GM21576 (cell line): ENCODE measurements at regions not wholly inside any gene's neighbourhood (a gene's known extent, or its start where the extent isn't known, plus 50 kb on each side); places are given as distances from the start of the nearest gene placed in this dataset.

Experiments
- ATAC-seq: cut with Tn5 transposase; IDR thresholded peaks from one replicate; pipeline ENCODE4 v1.9.1; 2021; ENCODE audit warnings: mild to moderate bottlenecking, moderate library complexity; ENCODE audit not compliant: unreplicated experiment

DNA sequence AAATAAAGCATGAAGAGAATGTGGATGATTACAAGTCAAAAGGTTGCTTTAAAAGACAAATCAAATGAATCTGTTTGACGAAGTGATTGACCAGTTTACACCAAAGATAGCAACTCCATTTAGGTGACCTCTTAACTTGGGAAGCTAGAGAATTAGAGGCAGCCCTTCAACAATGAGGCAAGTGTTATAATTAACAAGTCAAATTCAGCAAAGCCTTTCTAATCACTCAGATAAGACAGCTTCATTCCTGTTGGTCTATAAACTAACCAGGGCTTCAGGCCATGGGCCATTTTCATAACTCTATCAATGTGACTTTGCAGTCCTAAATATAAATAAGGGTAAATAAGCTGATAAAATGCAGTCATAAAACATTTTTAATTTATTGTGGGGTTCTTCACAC is 712.2 kb upstream of the SEMA6A start:
- no peak for ATAC-seq

DNA sequence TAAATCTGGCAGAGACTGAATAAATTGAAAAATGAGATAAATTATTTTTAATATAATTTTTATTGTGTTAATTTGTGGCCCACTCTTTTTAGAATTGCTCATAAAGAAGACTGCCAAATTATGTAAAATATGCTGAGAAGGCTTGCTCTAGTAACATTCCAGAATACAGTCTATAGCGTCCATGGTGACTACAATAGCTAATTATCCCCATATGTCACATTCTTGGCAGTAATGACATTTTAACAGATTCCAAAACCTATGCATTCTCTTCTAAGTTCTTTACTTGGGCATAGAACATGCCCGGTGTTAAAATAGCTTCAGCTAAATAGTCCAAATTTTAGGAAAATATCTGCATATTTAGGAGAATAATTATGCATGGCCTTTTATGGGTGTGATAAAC is 697.0 kb upstream of the SEMA6A start:
- ATAC-seq: no peak

DNA sequence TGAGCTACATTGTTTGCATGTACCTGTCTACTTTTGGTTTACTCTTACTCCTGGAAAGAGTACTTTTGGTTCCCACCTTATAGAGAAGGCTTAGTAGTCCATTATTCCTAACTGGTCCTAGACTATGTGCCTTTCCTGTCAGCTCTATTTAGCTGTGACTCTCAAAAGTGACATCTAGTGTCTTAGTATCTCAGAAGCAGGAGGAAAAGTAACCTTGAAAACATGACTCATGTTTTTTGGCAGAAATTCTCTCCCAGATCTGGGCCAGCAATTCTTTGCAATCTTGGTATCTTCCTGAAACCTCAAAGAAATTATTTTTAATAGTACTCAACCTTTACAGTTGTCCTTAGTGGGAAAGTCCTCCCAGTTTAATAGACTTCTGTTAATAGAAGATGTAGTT is 691.7 kb upstream of the SEMA6A start:
- no peak for ATAC-seq

DNA sequence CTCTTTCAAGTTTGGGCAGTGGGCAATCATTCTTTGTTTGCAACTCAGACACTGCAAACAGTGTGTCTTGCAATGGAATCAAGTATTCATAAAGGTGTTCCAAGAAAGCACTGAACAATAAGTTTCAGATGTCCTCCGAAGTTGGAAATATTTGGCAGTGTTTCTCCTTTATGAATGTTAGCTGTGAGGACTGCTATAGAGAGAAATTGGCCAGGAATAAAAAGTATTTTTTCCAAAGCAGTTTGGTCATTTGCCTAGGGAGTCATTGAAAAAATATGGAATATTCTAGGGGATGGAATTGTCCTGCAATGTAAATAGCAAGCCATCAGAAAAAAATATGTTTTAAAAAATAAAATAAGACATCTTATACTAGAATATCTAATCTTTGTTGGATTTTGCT is 688.6 kb upstream of the SEMA6A start:
- ATAC-seq: no peak

DNA sequence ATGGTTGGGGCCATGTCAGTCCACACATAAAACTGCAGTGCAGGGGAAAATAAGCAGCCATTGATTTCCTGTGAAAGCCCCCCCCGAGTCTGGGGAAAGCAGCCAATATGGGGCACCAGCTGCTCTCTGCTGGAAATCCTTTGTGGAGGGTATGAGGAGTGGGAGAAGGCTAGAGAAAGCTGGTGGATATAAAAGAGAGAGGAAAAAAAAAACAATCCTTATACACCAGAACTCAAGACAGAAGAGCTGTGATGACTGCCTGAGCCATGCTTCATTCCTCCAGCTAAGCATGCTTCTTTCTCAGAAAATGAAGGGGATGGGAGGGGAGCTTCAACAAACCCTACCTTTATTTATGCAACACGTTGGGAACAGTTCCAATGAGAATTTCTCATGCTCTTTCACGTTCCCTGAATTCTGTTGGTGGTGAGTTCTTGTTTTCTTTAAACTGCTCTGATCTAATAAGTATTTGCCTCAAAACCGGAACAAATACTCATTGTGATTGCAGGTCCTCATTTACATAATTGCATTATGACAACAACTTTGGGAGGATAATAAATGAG is 688.0 kb upstream of the SEMA6A start:
- ATAC-seq: no peak

DNA sequence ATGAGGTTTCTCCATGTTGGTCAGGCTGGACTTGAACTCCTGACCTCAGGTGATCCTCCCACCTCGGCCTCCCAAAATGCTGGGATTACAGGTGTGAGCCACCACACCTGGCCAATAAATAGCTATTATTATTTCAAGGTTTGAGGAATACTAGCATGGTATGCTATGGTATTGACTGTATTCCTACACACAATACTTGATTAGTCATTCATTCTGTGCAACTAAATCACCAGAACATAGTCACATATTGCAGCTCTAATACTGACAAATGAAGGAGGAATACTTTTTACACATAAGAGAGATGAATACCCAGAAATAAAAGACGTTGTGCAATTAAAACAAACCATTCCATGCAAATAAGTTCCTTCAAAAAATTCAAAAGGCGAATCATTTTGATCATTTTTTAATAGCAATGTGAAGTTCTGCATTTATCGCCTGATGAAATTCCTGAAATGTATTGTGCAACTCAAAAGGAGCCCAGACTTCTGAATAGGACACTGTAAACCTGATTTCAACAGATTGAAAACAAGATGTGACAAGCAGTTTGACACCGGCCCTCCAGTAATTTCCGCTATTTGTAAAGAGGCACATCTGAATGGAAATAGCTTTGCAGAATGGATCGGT is 687.4 kb upstream of the SEMA6A start:
- no peak for ATAC-seq

DNA sequence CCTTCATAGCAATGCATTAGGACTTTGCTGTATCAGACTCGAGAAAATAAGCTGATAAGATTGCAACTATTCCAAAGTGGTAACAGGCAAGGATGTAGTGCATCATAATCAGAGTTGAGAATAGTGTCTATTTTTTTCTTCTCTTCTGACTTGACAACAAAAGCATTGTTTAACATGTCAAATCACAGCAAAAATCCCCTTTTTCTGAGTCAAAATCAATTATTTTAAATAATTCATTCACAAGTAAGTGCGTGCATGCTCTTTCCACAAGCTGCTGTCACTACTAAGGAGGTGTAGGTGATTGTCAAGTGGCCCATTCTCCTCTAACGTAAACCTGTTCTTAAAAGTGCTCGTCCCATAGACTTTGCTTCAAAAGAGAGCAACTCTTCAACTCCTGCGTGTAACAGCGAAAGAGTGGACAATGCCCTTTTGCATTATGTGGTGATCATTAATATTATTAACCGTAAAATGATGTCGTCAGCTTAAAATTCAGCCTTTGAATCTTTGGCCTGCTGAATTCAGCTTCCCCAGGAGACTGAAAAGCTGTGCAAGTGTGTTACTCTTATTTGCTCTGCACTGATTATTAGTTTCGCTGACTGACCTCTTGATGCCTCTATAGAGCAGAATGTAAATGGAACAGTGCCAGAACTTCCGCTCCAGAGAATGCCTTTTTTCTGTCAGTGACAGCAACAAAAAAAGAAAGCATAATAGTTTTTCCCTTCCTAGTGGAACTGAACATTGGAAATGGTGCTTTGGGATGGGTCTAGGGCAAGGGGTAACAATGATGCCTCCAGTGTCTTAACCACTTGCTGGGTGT is 680.8 kb upstream of the SEMA6A start:
- ATAC-seq: no peak

DNA sequence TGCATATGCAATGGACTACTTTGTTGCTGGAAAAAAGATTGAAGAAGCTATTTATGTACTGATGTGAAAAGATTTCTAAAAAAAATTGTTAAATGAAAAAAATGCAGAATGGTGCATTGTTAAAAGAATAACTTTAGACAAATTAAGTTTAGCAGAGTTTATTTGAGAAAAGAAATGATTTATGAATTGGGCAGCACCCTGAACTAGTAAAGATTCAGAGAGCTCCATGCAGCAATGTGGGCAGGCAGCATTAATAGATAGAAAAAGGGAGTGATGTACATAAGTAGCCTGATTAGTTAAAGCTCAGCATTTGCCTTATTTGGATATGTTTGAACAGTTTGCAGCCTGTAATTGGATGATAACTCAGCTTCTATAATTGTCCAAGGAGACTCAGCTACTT is 677.9 kb upstream of the SEMA6A start:
- ATAC-seq: no peak

DNA sequence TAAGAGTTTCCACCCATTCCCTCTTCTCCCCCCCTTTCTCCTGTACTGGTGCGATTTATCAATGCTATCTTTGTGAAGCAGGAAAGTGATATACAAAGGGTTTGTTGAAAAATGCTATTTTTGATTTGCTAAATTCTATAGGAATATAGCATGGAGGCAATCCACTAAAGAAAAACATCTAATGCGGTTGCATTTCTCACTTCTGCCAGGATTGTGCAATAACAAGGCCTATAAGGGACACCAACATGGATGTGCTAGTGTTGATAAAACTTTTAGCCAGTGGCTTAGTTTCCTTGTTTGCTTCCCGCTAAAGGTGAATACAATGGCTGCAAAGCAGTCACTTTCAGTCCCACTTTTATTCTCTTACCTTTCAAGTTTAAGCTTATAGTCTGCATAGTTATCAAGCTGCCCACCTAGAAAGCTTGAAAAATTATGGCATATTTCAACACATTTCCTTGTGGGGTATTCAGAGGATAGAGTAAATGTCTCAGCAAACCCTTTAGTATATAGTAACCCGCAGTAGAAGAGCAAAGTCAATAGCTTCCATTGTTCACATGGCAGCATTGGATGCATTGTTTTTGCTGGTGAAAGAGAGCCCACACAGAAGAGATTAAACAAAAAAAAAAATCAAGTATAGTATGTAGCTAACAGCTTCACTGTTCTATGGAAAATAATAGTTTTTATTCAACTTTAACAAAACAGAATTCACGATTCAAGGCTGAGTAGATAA is 674.6 kb upstream of the SEMA6A start:
- ATAC-seq: no peak

DNA sequence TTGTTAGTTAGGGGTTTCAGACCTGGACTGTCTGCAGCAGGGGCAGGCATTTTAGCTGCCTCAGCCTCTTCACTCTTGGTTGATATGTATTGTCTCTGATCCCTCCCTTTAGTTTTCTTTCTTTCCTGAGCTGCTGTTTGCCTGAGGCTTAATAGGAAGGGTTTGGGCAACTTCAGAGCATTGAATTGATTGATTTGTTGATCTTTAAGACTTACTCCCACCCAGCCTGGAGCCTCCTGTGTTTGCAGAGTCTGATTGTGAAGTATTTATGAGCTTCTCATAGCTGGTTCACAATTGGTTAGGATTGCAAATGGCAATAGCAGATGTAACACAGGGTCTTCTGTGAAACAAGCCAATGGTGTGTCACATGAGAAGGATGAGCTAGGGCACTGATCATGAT is 671.8 kb upstream of the SEMA6A start:
- no peak for ATAC-seq

DNA sequence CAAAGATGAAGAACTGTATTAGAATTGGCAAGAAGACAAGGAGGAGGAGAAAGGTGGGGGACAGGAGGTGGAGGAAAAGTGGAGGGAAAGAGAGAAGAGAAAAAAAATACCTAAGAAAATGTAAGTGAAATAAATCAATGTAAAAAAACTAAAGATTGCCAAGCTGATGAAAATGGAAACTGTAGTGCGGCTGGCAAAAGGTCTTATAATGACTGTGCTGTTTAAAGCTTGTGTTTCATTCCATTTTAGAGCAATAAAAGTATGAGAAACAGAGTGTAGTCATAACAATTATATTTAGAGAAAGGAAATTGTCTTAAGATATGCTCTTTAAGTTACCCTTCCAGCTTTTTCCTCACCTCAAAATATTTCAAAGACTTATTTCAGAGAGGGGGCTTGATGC is 670.5 kb upstream of the SEMA6A start:
- no peak for ATAC-seq

DNA sequence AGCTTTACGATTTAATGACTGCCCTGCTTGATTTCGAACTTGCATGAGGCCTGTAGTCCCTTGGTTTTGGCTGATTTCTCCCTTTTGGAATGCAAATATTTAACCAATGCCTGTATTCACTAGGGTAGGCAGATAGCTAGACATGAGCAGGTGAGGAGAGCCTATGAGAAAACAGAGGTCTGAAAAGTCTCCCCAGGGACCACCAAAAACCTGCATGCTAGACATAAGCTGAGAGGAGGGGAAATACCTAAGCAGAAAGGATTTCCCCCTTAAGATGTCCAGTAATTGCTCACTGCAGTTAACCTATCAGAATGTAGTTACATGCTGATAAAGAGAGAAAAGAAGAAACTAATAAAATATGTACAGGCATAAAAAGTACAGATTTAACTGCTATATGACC is 667.4 kb upstream of the SEMA6A start:
- no peak for ATAC-seq

DNA sequence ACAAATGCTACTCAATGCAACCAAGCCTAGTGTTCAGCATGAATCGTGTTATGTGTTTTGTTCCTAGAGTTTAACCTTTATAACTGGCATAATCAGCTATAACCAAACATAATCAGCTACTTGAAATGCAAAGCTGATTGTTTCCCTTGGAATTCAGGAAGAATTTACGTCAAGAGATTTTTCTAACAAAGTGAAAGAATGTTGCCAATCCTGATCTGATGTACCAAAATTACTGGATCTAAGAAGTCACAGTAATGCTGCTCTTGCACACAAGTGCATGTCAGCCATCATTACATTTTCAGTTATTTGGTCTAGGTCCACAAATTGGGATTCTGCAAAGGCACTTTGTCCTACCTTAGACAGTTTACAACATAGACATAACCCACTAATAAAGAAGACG is 662.3 kb upstream of the SEMA6A start:
- no peak for ATAC-seq

DNA sequence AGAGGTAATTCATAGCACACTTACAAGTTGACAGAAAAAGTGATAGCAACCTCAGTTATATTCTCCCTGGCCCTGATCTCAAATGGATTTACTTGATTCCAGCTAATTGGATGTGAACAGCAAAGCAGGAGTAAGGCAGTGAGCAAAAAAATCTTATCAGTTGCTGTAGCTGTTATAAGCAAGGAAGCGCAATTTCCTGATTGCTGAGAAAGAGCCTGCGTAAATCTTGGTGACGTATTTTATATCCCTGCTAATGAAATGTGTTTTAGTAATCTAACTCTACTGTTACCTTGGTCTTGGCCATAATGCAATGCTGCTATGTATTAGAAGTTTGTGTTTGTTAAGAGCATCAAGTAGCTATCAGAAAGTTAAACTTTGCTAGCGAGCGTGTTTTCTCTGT is 661.2 kb upstream of the SEMA6A start:
- ATAC-seq: no peak

DNA sequence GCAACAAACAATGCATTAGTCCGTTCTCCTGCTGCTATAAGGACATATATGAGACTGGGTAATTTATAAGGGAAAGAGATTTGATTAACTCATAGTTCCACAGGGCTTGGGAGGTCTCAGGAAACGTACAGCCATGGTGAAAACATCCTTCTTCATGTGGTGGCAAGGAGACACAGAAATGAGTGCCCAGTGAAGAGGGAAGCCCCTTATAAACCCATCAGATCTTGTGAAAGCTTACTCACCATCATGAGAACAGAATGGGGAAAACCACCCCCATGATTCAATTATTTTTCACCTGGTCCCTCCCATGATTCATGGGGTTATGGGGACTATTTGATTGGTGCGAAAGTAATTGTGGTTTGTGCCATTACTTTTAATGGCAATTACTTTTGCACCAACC is 655.8 kb upstream of the SEMA6A start:
- no peak for ATAC-seq

DNA sequence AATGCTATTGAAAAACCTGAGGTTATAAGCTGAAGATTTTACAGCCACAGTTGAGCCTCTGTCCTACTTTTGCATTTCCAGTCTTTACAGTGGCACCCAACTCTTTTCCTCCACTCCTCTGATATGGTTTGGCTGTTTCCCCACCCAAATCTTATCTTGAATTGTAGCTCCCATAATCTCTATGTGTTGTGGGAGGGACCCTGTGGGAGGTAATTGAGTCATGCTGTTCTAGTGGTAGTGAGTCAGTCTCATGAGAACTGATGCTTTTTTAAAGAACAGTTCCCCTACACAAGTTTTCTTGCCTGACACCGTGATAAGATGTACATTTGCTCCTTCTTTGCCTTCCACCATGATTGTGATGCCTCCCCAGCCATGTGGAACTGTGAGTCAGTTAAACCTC is 646.1 kb upstream of the SEMA6A start:
- ATAC-seq: no peak

DNA sequence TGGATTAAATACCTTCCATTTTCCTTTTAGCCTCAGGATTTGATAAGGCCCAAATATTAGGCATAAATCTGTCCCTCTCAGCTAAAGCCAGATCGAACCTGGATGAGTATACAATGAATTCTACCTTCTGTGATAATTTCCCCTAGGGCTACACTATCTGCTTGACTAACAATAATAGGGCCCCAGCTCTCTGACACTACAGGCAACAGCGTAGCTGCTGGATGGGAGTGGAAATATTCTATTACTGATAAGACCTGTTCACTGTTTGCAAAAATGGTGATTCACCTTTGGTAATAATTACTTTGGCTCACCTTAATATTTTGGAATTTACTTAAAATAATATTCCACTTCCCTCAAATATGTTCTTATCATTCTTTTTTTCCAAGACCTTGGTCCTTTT is 644.2 kb upstream of the SEMA6A start:
- ATAC-seq: no peak

DNA sequence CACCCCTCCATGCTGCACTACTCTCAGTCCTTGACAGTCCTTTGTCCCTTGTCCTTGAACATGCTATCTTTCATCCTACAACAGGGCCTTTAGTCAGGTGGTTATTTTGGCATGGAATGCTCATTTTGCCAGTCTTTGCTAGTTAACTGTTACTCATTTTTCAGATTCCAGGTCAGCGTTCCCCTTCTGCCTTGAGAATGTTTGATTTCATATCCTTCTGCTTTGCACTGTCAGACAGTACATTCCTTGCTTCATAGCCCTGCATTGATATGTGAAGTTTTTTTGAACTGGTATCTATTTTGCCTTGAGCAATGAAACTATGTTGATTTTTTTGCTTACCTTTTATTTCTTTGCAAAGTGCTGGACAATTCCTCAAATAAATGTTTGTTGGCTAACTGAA is 638.2 kb upstream of the SEMA6A start:
- no peak for ATAC-seq

DNA sequence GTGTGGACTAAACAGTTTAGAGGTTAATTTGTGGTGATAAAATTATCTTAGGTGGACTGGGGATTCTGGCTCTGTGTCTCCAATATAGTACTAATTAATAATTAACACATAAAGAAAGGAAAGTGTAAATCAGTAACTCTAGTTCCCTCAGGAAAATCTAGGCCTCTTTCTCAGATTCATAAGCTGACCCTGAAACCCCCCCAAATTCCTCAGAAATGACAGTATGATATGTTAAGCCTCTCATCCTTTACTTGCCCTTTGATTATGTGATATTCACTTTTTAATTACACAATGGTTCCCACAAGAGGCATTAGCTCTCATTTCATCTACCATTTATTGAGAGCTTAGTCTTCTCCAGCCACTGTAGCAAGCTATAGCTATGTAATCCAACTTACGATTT is 636.2 kb upstream of the SEMA6A start:
- no peak for ATAC-seq

DNA sequence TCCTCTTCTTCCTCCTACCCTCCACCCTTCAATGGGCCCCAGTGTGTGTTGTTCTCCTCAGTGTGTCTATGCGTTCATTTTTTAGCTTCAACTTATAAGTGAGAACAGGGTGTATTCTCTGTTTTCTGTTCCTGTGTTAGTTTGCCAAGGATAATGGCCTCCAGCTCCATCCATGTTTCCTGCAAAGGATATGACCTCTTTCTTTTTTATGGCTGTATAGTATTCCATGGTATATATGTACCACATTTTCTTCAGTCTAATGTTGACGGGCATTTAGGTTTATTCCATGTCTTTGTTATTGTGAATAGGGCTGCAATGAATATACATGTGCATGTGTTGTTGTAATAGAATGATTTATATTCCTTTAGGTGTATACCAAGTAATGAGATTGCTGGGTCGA is 634.9 kb upstream of the SEMA6A start:
- ATAC-seq: no peak

DNA sequence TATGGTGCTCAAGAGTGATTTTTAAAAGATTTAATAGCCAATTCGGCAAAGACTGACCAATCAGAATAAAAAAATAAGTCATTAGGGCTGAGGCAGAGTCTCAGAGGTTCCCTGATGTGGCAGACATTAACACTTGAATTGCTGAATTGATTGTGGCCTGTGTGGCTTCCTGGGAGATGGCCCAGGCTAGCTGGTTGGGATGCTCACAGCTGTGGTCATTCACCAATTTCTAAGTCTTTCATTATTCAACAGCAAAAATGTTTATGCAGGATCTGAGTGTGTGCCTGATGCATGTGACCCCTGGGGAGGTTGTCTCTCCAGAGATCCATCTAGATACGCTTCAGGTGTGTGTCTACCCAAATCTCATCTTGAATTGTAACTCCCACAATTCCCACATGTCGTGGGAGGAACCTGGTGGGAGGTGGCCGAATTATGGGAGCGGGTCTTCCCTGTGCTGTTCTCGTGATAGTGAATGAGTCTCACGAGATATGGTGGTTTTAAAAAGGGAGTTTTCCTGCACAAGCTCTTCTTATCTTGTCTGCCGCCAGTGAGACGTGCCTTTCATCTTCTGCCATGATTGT is 632.6 kb upstream of the SEMA6A start:
- no peak for ATAC-seq

DNA sequence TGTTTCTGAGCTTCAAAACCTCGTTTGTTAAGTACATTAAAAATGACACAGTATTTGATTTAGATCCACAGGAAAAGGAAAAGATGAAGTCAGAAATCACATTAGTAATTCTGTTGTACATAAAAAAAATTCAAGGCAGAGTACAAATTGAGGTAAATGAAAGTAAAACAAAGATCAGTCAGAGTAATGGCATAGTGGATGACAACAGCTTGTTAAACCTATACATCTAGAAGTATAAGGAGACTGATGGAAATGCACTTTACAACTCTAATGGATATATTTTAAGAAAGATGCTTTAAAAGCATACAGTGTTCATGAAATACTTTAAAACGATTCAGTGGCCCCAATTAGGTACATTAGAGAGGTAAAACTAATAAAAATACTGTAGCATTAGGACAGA is 631.3 kb upstream of the SEMA6A start:
- ATAC-seq: no peak
